Thoracic aorta (tissue), 2 donors: ENCODE measurements at regions not wholly inside any gene's neighbourhood (a gene's known extent, or its start where the extent isn't known, plus 50 kb on each side); places are given as distances from the start of the nearest gene placed in this dataset.

ENCODE experiments used
- ATAC-seq: fragments of 150-250 bp; one replicate; pipeline ENCODE4 v1.8.0; 2017; ENCODE audit warnings: low read depth; ENCODE audit not compliant: insufficient number of reproducible peaks, low FRiP score
- DNase-seq: peaks from one replicate; pipeline ENCODE4 v3.0.0-alpha.2; 2020; ENCODE audit warnings: low spot score
- H3K27ac ChIP-seq, 2 donors: fragments of 200-600 bp; sonication (generic); 1 replicate in 1 of 2; 2 replicates in 1 of 2; pipeline ENCODE4 v1.5.1; 2016; ENCODE audit warnings: mild to moderate bottlenecking in 2 of 2, moderate library complexity in 2 of 2
- H3K27me3 ChIP-seq: fragments of 200-600 bp; sonication (generic); replicated peaks from 2 replicates; pipeline ENCODE4 v1.6.0; 2016; ENCODE audit warnings: mild to moderate bottlenecking; ENCODE audit not compliant: insufficient read depth
- H3K36me3 ChIP-seq: fragments of 200-600 bp; sonication (generic); one replicate; pipeline ENCODE4 v1.5.1; 2016
- H3K4me1 ChIP-seq, 2 donors: fragments of 200-600 bp; sonication (generic); 1 replicate in 1 of 2; 2 replicates in 1 of 2; pipeline versions ENCODE4 v1.5.1 to v1.6.0; 2016; ENCODE audit warnings: low read depth in 2 of 2, mild to moderate bottlenecking in 1 of 2; ENCODE audit not compliant: control insufficient read depth in 1 of 2
- H3K4me3 ChIP-seq: fragments of 200-600 bp; sonication (generic); 2 replicates; pipeline ENCODE4 v1.5.1; 2016; ENCODE audit warnings: mild to moderate bottlenecking
- H3K9me3 ChIP-seq: fragments of 200-600 bp; sonication (generic); 2 replicates; pipeline ENCODE4 v1.5.1; 2016
- CTCF ChIP-seq: fragments of 200-600 bp; sonication (generic); IDR thresholded peaks from one replicate; pipeline ENCODE4 v1.5.1; 2019; ENCODE audit warnings: antibody characterized with exemption

GRCh38 chr11:110990311-110990710 lies 255.2 kb upstream of the POU2AF2 start:
- no peak for TF ChIP-seq CTCF
- Histone ChIP-seq H3K4me3 (no peak overlapping the region), H3K27me3 (no peaks in the 10 kb centered on the region), H3K27ac (no peak overlapping the region), H3K9me3 (no peaks in the 10 kb centered on the region), H3K4me1 (peaks cover 0 to 5% of the 10 kb centered on the region in 2 donors), H3K36me3 (no peaks in the 10 kb centered on the region)
- no peak for ATAC-seq
- no peak for DNase-seq

GRCh38 chr11:110989428-110990133 lies 255.9 kb upstream of the POU2AF2 start:
- DNase-seq = no peak
- Histone ChIP-seq H3K9me3 (no peaks in the 10 kb centered on the region), H3K27ac (no peak overlapping the region), H3K4me3 (no peak overlapping the region), H3K4me1 (peaks cover 0 to 5% of the 10 kb centered on the region in 2 donors), H3K27me3 (no peaks in the 10 kb centered on the region), H3K36me3 (no peaks in the 10 kb centered on the region)
- TF ChIP-seq CTCF = no peak
- ATAC-seq = no peak

- Histone ChIP-seq H3K27ac (no peak overlapping the region), H3K27me3 (no peaks in the 10 kb centered on the region), H3K4me3 (no peak overlapping the region), H3K4me1 (peaks cover 0 to 5% of the 10 kb centered on the region in 2 donors), H3K36me3 (no peaks in the 10 kb centered on the region), H3K9me3 (no peaks in the 10 kb centered on the region)
- DNase-seq = no peak
- ATAC-seq = no peak
- no peak for TF ChIP-seq CTCF
Measured at GRCh38 chr11:110988671-110989070, 256.9 kb upstream of the POU2AF2 start.

GRCh38 chr11:110986016-110986415 lies 259.5 kb upstream of the POU2AF2 start:
- no peak for TF ChIP-seq CTCF
- Histone ChIP-seq H3K4me1 (no peaks in the 10 kb centered on the region), H3K9me3 (no peaks in the 10 kb centered on the region), H3K4me3 (no peak overlapping the region), H3K27me3 (no peaks in the 10 kb centered on the region), H3K36me3 (no peaks in the 10 kb centered on the region), H3K27ac (no peak overlapping the region)
- DNase-seq = no peak
- no peak for ATAC-seq

- DNase-seq = no peak
- H3K9me3 ChIP-seq = no peaks in the 10 kb centered on the region
- H3K36me3 ChIP-seq = no peaks in the 10 kb centered on the region
- H3K4me3 ChIP-seq = no peak overlapping the region
- no peak for ATAC-seq
- H3K4me1 ChIP-seq = no peaks in the 10 kb centered on the region
- TF ChIP-seq CTCF = no peak
- H3K27me3 ChIP-seq = no peaks in the 10 kb centered on the region
- no peak overlapping the region for H3K27ac ChIP-seq
Measured at GRCh38 chr11:110985547-110985946, 260.0 kb upstream of the POU2AF2 start.
